Hematopoietic multipotent progenitor cell treated with erythropoietin and hydrocortisone succinate and interleukin-3 and kit ligand, for 6 days (in vitro differentiated cells): ENCODE measurements at regions not wholly inside any gene's neighbourhood (a gene's known extent, or its start where the extent isn't known, plus 50 kb on each side); places are given as distances from the start of the nearest gene placed in this dataset.
"Not testable (repeated sequence)": the region's sequence is repeated elsewhere in the genome, so short reads cannot be mapped to it uniquely, and the experiment has no call there.

ENCODE experiments used
- DNase-seq: peaks from one replicate; pipeline ENCODE4 v3.0.0-alpha.2; 2015

GRCh38 chr6:157727629-157728182 is 95.3 kb upstream of the SNX9 start:
- no peak for DNase-seq

GRCh38 chr6:157728183-157728881 is 94.7 kb upstream of the SNX9 start:
- DNase-seq = no peak

GRCh38 chr6:157731221-157731620 is 91.8 kb upstream of the SNX9 start:
- no peak for DNase-seq

- DNase-seq = no peak
Measured at GRCh38 chr6:157732007-157732406, 91.0 kb upstream of the SNX9 start.

- DNase-seq = no peak
Measured at GRCh38 chr6:157732416-157733161, 90.5 kb upstream of the SNX9 start.

GRCh38 chr6:157736555-157736954 is 86.5 kb upstream of the SNX9 start:
- DNase-seq = not testable (repeated sequence)

GRCh38 chr6:157741321-157741947 is 81.6 kb upstream of the SNX9 start:
- DNase-seq = no peak

GRCh38 chr6:157741948-157742556 is 81.0 kb upstream of the SNX9 start:
- no peak for DNase-seq

GRCh38 chr6:157744102-157744601 is 78.9 kb upstream of the SNX9 start:
- DNase-seq = no peak

- no peak for DNase-seq
Measured at GRCh38 chr6:157746897-157747296, 76.1 kb upstream of the SNX9 start.

GRCh38 chr6:157747370-157747769 is 75.7 kb upstream of the SNX9 start:
- DNase-seq = peak; percentile 73

- DNase-seq = no peak
Measured at GRCh38 chr6:157748839-157749571, 74.0 kb upstream of the SNX9 start.

GRCh38 chr6:157750973-157751372 is 72.1 kb upstream of the SNX9 start:
- not testable (repeated sequence) for DNase-seq

- no peak for DNase-seq
Measured at GRCh38 chr6:157751547-157752200, 71.4 kb upstream of the SNX9 start.

- DNase-seq = not testable (repeated sequence)
Measured at GRCh38 chr6:157752879-157753278, 70.2 kb upstream of the SNX9 start.

- no peak for DNase-seq
Measured at GRCh38 chr6:157753291-157753690, 69.8 kb upstream of the SNX9 start.

GRCh38 chr6:157753801-157754200 is 69.2 kb upstream of the SNX9 start:
- not testable (repeated sequence) for DNase-seq

- DNase-seq = no peak
Measured at GRCh38 chr6:157754351-157754750, 68.7 kb upstream of the SNX9 start.

- no peak for DNase-seq
Measured at GRCh38 chr6:157755032-157755745, 67.9 kb upstream of the SNX9 start.

- DNase-seq = no peak
Measured at GRCh38 chr6:157755746-157756411, 67.2 kb upstream of the SNX9 start.
